ENCODE measurements at regions not wholly inside any gene's neighbourhood (a gene's known extent, or its start where the extent isn't known, plus 50 kb on each side); places are given as distances from the start of the nearest gene placed in this dataset.

- no peak for TF ChIP-seq EP300 (IDR thresholded peaks at IDR 0.05)
- TF ChIP-seq CTCF (IDR thresholded peaks at IDR 0.05) = no peak
- TF ChIP-seq POLR2AphosphoS5 (IDR thresholded peaks at IDR 0.05) = no peak
- no peak for TF ChIP-seq POLR2A (IDR thresholded peaks at IDR 0.05)
- Histone ChIP-seq H3K4me1 (no peaks in the 10 kb centered on the region), H3K36me3 (no peaks in the 10 kb centered on the region), H3K27me3 (peaks cover 12% of the 10 kb centered on the region), H3K27ac (no peak overlapping the region), H3K4me3 (no peak overlapping the region), H3K9me3 (no peaks in the 10 kb centered on the region)
- 81% methylated on average over 17 of the region's 17 CpGs for WGBS
- peak in 1 of 2 donors; percentile 42 for DNase-seq (ENCODE audit: low spot score in 2 of 2)
Observed at GRCh38 chr14:101228949-101229541, 325.5 kb upstream of the RTL1 start.

GRCh38 chr14:101229666-101230065, 326.1 kb upstream of the RTL1 start:
- WGBS = 64% methylated on average over 12 of the region's 27 CpGs
- DNase-seq (ENCODE audit: low spot score in 2 of 2) = no peak
- Histone ChIP-seq H3K36me3 (no peaks in the 10 kb centered on the region), H3K27me3 (peaks cover 10% of the 10 kb centered on the region), H3K4me3 (no peak overlapping the region), H3K27ac (no peak overlapping the region), H3K9me3 (no peaks in the 10 kb centered on the region), H3K4me1 (no peaks in the 10 kb centered on the region)
- TF ChIP-seq EP300 (IDR thresholded peaks at IDR 0.05) (no peak), POLR2A (IDR thresholded peaks at IDR 0.05) (no peak), CTCF (IDR thresholded peaks at IDR 0.05) (no peak), POLR2AphosphoS5 (IDR thresholded peaks at IDR 0.05) (no peak)

- Histone ChIP-seq H3K4me1 (no peaks in the 10 kb centered on the region), H3K27ac (no peak overlapping the region), H3K27me3 (peaks cover 3% of the 10 kb centered on the region), H3K36me3 (no peaks in the 10 kb centered on the region), H3K9me3 (no peaks in the 10 kb centered on the region), H3K4me3 (no peak overlapping the region)
- TF ChIP-seq POLR2AphosphoS5 (IDR thresholded peaks at IDR 0.05) (no peak), POLR2A (IDR thresholded peaks at IDR 0.05) (no peak), CTCF (IDR thresholded peaks at IDR 0.05) (no peak), EP300 (IDR thresholded peaks at IDR 0.05) (no peak)
- 84% methylated on average over 12 of the region's 15 CpGs for WGBS
- DNase-seq (ENCODE audit: low spot score in 2 of 2) = peak in 1 of 2 donors; percentile 15
Observed at GRCh38 chr14:101230161-101230850, 326.8 kb upstream of the RTL1 start.

- no peaks in the 10 kb centered on the region for H3K4me1 ChIP-seq
- 83% methylated on average over 2 of the region's 5 CpGs for WGBS
- TF ChIP-seq POLR2AphosphoS5 (IDR thresholded peaks at IDR 0.05) (no peak), POLR2A (IDR thresholded peaks at IDR 0.05) (no peak), EP300 (IDR thresholded peaks at IDR 0.05) (no peak)
- DNase-seq (ENCODE audit: low spot score in 2 of 2) = peak in 1 of 2 donors; percentile 47
- no peaks in the 10 kb centered on the region for H3K9me3 ChIP-seq
- no peaks in the 10 kb centered on the region for H3K27me3 ChIP-seq
- H3K4me3 ChIP-seq = no peak overlapping the region
- no peaks in the 10 kb centered on the region for H3K36me3 ChIP-seq
- no peak overlapping the region for H3K27ac ChIP-seq
Observed at GRCh38 chr14:101230851-101231550, 327.5 kb upstream of the RTL1 start.

- H3K27ac ChIP-seq = no peak overlapping the region
- H3K36me3 ChIP-seq = no peaks in the 10 kb centered on the region
- WGBS = 60% methylated on average over 4 of the region's 4 CpGs
- DNase-seq (ENCODE audit: low spot score in 2 of 2) = peak in 1 of 2 donors; percentile 44
- TF ChIP-seq POLR2A (IDR thresholded peaks at IDR 0.05) (no peak), POLR2AphosphoS5 (IDR thresholded peaks at IDR 0.05) (no peak), CTCF (IDR thresholded peaks at IDR 0.05) (no peak), EP300 (IDR thresholded peaks at IDR 0.05) (no peak)
- H3K4me3 ChIP-seq = no peak overlapping the region
- H3K27me3 ChIP-seq = peaks cover 6% of the 10 kb centered on the region
- no peaks in the 10 kb centered on the region for H3K4me1 ChIP-seq
- H3K9me3 ChIP-seq = no peaks in the 10 kb centered on the region
Observed at GRCh38 chr14:101231828-101232227, 328.3 kb upstream of the RTL1 start.

Measured in suprapubic skin (tissue), 4 donors.